ENCODE measurements at regions not wholly inside any gene's neighbourhood (a gene's known extent, or its start where the extent isn't known, plus 50 kb on each side); places are given as distances from the start of the nearest gene placed in this dataset.

DNA sequence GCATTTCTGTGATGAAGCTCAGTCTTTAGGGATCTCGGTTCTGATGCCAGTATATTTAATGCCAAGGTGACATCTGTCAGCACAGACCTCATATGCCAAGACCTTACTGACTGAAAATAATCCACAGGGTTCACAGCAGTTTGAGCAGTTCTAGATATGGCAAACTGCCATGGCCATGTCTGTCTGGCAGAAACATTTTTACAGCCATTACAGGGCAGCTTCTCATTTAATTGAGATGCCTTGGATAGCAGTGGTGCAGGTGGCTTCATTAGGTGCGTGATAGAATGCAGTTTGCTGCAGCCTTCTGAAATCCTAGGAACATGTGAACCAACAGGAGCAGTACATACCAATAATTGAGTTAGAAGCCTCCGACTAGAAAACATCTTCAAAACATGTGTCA is 510.6 kb downstream of the XIRP2 start:
- Histone ChIP-seq H3K4me3 (ENCODE audit: extremely low read depth in 1 of 4, insufficient read depth in 2 of 4, low read depth in 3 of 4, low read length in 4 of 4) (no peak overlapping the region), H3K9me3 (ENCODE audit: insufficient read depth in 2 of 2, low read depth in 1 of 2, low read length in 1 of 2) (peaks cover 5% of the 10 kb centered on the region in 2 experiments; a peak in 3 of 4 replicates), H4K91ac (replicated peaks; ENCODE audit: insufficient read length, low read length) (no peak overlapping the region), H3K79me1 (ENCODE audit: low read depth, low read length) (no peaks in the 10 kb centered on the region), H2BK15ac (ENCODE audit: low read length) (no peak overlapping the region), H3K23ac (ENCODE audit: insufficient read length) (no peak overlapping the region), H3K27ac (ENCODE audit: low read depth, low read length) (no peak overlapping the region), H3K9ac (replicated peaks in 1 of 4; ENCODE audit: extremely low read depth in 1 of 4, low read depth in 3 of 4, low read length in 3 of 4) (no peak overlapping the region), H3K14ac (ENCODE audit: insufficient read length) (no peak overlapping the region), H3K56ac (replicated peaks; ENCODE audit: insufficient read length, low read depth, low read length) (no peak overlapping the region), H2AK5ac (ENCODE audit: low read depth, low read length) (no peak overlapping the region), H3K36me3 (ENCODE audit: control insufficient read depth in 2 of 4, insufficient read depth in 4 of 4, low read length in 3 of 4) (no peaks in the 10 kb centered on the region; a peak in 1 of 8 replicates), H2BK20ac (ENCODE audit: low read length) (no peak overlapping the region), H4K20me1 (replicated peaks in 1 of 2; ENCODE audit: control insufficient read depth in 1 of 2, insufficient read depth in 2 of 2, low read length in 2 of 2) (peaks cover 0 to 2% of the 10 kb centered on the region in 2 experiments), H2BK120ac (replicated peaks; ENCODE audit: low read depth, low read length) (no peak overlapping the region), H3K4ac (replicated peaks; ENCODE audit: insufficient read length, low read depth, low read length) (no peak overlapping the region), H3K18ac (ENCODE audit: extremely low read depth, low read length) (no peak overlapping the region), H2BK12ac (ENCODE audit: low read depth, low read length) (no peak overlapping the region), H3K4me2 (ENCODE audit: insufficient read depth in 1 of 2, low read depth in 2 of 2, low read length in 2 of 2) (no peak overlapping the region), H3K23me2 (ENCODE audit: low read depth, low read length) (no peaks in the 10 kb centered on the region), H4K8ac (ENCODE audit: extremely low read depth, insufficient read depth, low read length) (no peak overlapping the region), H3K27me3 (replicated peaks in 1 of 4; ENCODE audit: control insufficient read depth in 3 of 4, extremely low read depth in 1 of 4, insufficient read depth in 3 of 4, low read length in 3 of 4) (no peaks in the 10 kb centered on the region), H2BK5ac (ENCODE audit: low read depth, low read length) (no peak overlapping the region), H3K79me2 (ENCODE audit: control insufficient read depth in 1 of 2, insufficient read depth in 2 of 2, low read length in 2 of 2) (peaks cover under 1 to 89% of the 10 kb centered on the region in 2 experiments; a peak in 3 of 4 replicates), H4K5ac (ENCODE audit: insufficient read length, low read depth, low read length) (no peak overlapping the region), H3K4me1 (replicated peaks in 1 of 4; ENCODE audit: control insufficient read depth in 3 of 4, insufficient read depth in 4 of 4, low read length in 3 of 4) (peaks cover 0 to 2% (median 0%) of the 10 kb centered on the region in 4 experiments; a peak in 1 of 7 replicates), H2AFZ (ENCODE audit: low read length) (no peak overlapping the region)
- ChIA-PET POLR2A (ENCODE audit: partially characterized antibody) (no interaction called here), CTCF (ENCODE audit: partially characterized antibody) (interaction anchor here (0.6 to 1.0 kb wide), 3 partner anchors 22 to 322 kb away, joined by 3 read pairs; no protein-coding TSS in a partner anchor)
- 88% methylated on average over 3 of the region's 3 CpGs; no CpG with 5 or more reads in 1 of the 2 experiments for WGBS, 2 experiments (ENCODE audit: extremely low coverage in 1 of 2, insufficient coverage in 1 of 2, insufficient read length in 1 of 2, insufficient replicate concordance in 2 of 2, low coverage in 1 of 2, low lambda C conversion rate in 2 of 2, missing lambda C conversion rate in 1 of 2)
- FAIRE-seq (no peak), DNase-seq (ENCODE audit: low read depth in 1 of 2, low spot score in 2 of 2) (no peak)
- TF ChIP-seq KDM4A (IDR thresholded peaks at IDR 0.05; ENCODE audit: low read depth, low read length, severe bottlenecking) = no peak
